ENCODE measurements at regions not wholly inside any gene's neighbourhood (a gene's known extent, or its start where the extent isn't known, plus 50 kb on each side); places are given as distances from the start of the nearest gene placed in this dataset.

- DNase-seq (ENCODE audit: low read depth), result no peak
Observed at GRCh38 chr4:71275004-71275403, 63.8 kb upstream of the SLC4A4 start.

GRCh38 chr4:71275570-71275969, 63.2 kb upstream of the SLC4A4 start:
- DNase-seq (ENCODE audit: low read depth), result no peak

- DNase-seq (ENCODE audit: low read depth), result no peak
Observed at GRCh38 chr4:71277353-71277752, 61.5 kb upstream of the SLC4A4 start.

GRCh38 chr4:71283642-71284257, 55.1 kb upstream of the SLC4A4 start:
- no peak for DNase-seq (ENCODE audit: low read depth)

- no peak for DNase-seq (ENCODE audit: low read depth)
Observed at GRCh38 chr4:71287305-71287704, 51.5 kb upstream of the SLC4A4 start.

GRCh38 chr4:71288875-71289274, 49.9 kb upstream of the SLC4A4 start:
- no peak for DNase-seq (ENCODE audit: low read depth)
